RWPE2 (cell line): ENCODE measurements at regions not wholly inside any gene's neighbourhood (a gene's known extent, or its start where the extent isn't known, plus 50 kb on each side); places are given as distances from the start of the nearest gene placed in this dataset.

Experiments used
- ATAC-seq: fragments of 200-7000 bp; cut with Tn5 transposase; 3 replicates; pipeline ENCODE4 v1.9.1; 2021; ENCODE audit warnings: low read depth
- DNase-seq: peaks from one replicate; pipeline ENCODE4 v3.0.0-alpha.2; 2020; ENCODE audit warnings: low spot score
- H3K27ac ChIP-seq: fragments of 450-650 bp; 2 replicates; pipeline ENCODE4 v1.5.1; 2017; ENCODE audit warnings: mild to moderate bottlenecking; ENCODE audit not compliant: poor library complexity, severe bottlenecking
- H3K27me3 ChIP-seq: fragments of 250-450 bp; sonication (Bioruptor Pico); 2 replicates; pipeline ENCODE4 v1.5.1; 2021; ENCODE audit warnings: mild to moderate bottlenecking, moderate library complexity; ENCODE audit not compliant: insufficient read depth, poor library complexity, severe bottlenecking
- H3K36me3 ChIP-seq: fragments of 250-450 bp; sonication (Bioruptor Pico); 2 replicates; pipeline ENCODE4 v1.5.1; 2020; ENCODE audit warnings: low read depth, mild to moderate bottlenecking, moderate library complexity
- H3K4me1 ChIP-seq: fragments of 250-450 bp; sonication (Bioruptor Pico); 2 replicates; pipeline ENCODE4 v1.5.1; 2021; ENCODE audit warnings: mild to moderate bottlenecking, moderate library complexity; ENCODE audit not compliant: insufficient read depth, poor library complexity, severe bottlenecking
- H3K4me3 ChIP-seq: fragments of 250-450 bp; sonication (Bioruptor Pico); 2 replicates; pipeline ENCODE4 v1.5.1; 2021; ENCODE audit warnings: mild to moderate bottlenecking, moderate library complexity; ENCODE audit not compliant: severe bottlenecking
- H3K9me3 ChIP-seq: fragments of 250-450 bp; sonication (Bioruptor Pico); 2 replicates; pipeline ENCODE4 v1.5.1; 2021; ENCODE audit warnings: mild to moderate bottlenecking, moderate library complexity; ENCODE audit not compliant: severe bottlenecking
- CTCF ChIP-seq: fragments of 450-650 bp; IDR thresholded peaks from one replicate; pipeline ENCODE4 v1.5.1; 2017; ENCODE audit warnings: mild to moderate bottlenecking, moderate library complexity; ENCODE audit not compliant: poor library complexity, severe bottlenecking

GRCh38 chr7:17101207-17101696, 197.2 kb upstream of the AHR start:
- Histone ChIP-seq H3K9me3 (no peaks in the 10 kb centered on the region), H3K4me3 (no peak overlapping the region), H3K4me1 (peaks cover 18% of the 10 kb centered on the region), H3K36me3 (0 out of 2 replicates have a peak, but pooled peaks cover 3% of the 10 kb centered on the region), H3K27me3 (no peaks in the 10 kb centered on the region), H3K27ac (no peak overlapping the region)
- ATAC-seq (no peak), DNase-seq (no peak)
- no peak for TF ChIP-seq CTCF

DNA sequence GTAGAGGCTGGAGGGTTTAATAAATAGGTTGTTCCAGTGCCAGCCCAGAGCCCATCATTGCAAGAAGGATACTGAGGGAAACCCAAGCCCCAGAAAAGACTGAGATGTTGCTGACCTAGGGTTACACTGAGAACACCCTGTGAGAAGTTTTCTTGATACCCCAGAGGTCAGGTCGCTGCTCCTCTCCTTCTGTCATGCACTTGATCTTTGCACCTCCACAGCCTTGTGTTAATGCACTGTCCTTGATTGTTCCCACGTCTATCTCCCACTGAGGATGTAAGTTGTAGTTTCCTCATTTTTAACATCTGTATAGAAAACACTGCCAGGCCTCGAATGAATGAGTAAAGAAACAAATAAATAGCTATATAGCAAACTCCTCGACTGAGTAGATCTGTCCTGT, 195.3 kb upstream of the AHR start:
- Histone ChIP-seq H3K9me3 (no peaks in the 10 kb centered on the region), H3K4me3 (no peak overlapping the region), H3K27ac (no peak overlapping the region), H3K36me3 (0 out of 2 replicates have a peak, but pooled peaks cover 3% of the 10 kb centered on the region), H3K27me3 (no peaks in the 10 kb centered on the region), H3K4me1 (peaks cover 16% of the 10 kb centered on the region)
- no peak for DNase-seq
- no peak for ATAC-seq
- no peak for TF ChIP-seq CTCF

GRCh38 chr7:17103984-17104383, 194.5 kb upstream of the AHR start:
- H3K4me3 ChIP-seq, result no peak overlapping the region
- no peak for ATAC-seq

DNA sequence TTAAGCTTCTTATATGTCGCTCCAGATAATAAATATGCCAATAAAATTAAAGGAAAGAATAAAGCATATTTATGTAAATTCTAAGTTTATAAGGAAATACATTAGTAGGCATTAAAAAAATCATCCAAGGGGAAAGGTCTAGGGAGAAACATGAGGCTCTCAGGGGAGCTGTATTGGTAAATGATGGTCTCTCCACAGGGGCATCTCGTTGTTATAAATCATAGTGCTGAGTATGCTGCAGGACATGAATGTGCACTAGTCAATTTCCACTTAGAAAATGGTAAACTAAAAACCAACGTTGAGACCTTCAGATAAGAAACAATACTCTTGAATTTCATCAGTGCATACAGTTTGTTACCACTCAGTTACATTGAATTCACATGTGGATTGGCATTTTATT, 194.0 kb upstream of the AHR start:
- ATAC-seq, result no peak
- DNase-seq, result no peak
- Histone ChIP-seq H3K27me3 (no peaks in the 10 kb centered on the region), H3K9me3 (no peaks in the 10 kb centered on the region), H3K4me1 (peaks cover 13% of the 10 kb centered on the region), H3K4me3 (no peak overlapping the region), H3K36me3 (0 out of 2 replicates have a peak, but pooled peaks cover 3% of the 10 kb centered on the region), H3K27ac (no peak overlapping the region)
- no peak for TF ChIP-seq CTCF

More at GRCh38 chr7:17103984-17104383, 194.5 kb upstream of the AHR start:
- Histone ChIP-seq H3K9me3 (no peaks in the 10 kb centered on the region), H3K4me1 (peaks cover 12% of the 10 kb centered on the region), H3K27me3 (no peaks in the 10 kb centered on the region), H3K27ac (no peak overlapping the region), H3K36me3 (0 out of 2 replicates have a peak, but pooled peaks cover 3% of the 10 kb centered on the region)
- no peak for TF ChIP-seq CTCF
- DNase-seq, result no peak

- no peak for TF ChIP-seq CTCF
- 0 out of 2 replicates have a peak, but pooled peaks cover under 1% of the 10 kb centered on the region for H3K36me3 ChIP-seq
- no peak for ATAC-seq
- DNase-seq, result no peak
- no peaks in the 10 kb centered on the region for H3K9me3 ChIP-seq
- H3K27me3 ChIP-seq, result no peaks in the 10 kb centered on the region
- no peak overlapping the region for H3K27ac ChIP-seq
- H3K4me3 ChIP-seq, result no peak overlapping the region
- H3K4me1 ChIP-seq, result peaks cover 12% of the 10 kb centered on the region
Measured at GRCh38 chr7:17105701-17106100, 192.8 kb upstream of the AHR start.
